GM12874 (cell line): ENCODE measurements at regions not wholly inside any gene's neighbourhood (a gene's known extent, or its start where the extent isn't known, plus 50 kb on each side); places are given as distances from the start of the nearest gene placed in this dataset.

ENCODE experiments used
- TF ChIP-seq, protein P1 (sequence below): IDR thresholded peaks from 2 replicates; pipeline ENCODE4 v1.5.1; 2011; ENCODE audit warnings: low read depth, mild to moderate bottlenecking, control low read depth, low read length, moderate library complexity; ENCODE audit not compliant: insufficient read depth

- TF ChIP-seq, protein P1, sequence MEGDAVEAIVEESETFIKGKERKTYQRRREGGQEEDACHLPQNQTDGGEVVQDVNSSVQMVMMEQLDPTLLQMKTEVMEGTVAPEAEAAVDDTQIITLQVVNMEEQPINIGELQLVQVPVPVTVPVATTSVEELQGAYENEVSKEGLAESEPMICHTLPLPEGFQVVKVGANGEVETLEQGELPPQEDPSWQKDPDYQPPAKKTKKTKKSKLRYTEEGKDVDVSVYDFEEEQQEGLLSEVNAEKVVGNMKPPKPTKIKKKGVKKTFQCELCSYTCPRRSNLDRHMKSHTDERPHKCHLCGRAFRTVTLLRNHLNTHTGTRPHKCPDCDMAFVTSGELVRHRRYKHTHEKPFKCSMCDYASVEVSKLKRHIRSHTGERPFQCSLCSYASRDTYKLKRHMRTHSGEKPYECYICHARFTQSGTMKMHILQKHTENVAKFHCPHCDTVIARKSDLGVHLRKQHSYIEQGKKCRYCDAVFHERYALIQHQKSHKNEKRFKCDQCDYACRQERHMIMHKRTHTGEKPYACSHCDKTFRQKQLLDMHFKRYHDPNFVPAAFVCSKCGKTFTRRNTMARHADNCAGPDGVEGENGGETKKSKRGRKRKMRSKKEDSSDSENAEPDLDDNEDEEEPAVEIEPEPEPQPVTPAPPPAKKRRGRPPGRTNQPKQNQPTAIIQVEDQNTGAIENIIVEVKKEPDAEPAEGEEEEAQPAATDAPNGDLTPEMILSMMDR = no peak
Observed at GRCh38 chr11:122362381-122362780, 246.4 kb upstream of the BLID start.

- TF ChIP-seq, protein P1 = 0 out of 2 replicates have a peak, but pooled peaks have one; percentile 19
Observed at GRCh38 chr11:122360875-122361274, 244.9 kb upstream of the BLID start.

GRCh38 chr11:122359081-122359571, 243.1 kb upstream of the BLID start:
- TF ChIP-seq, protein P1 = no peak

GRCh38 chr11:122358292-122358691, 242.3 kb upstream of the BLID start:
- TF ChIP-seq, protein P1 = no peak

DNA sequence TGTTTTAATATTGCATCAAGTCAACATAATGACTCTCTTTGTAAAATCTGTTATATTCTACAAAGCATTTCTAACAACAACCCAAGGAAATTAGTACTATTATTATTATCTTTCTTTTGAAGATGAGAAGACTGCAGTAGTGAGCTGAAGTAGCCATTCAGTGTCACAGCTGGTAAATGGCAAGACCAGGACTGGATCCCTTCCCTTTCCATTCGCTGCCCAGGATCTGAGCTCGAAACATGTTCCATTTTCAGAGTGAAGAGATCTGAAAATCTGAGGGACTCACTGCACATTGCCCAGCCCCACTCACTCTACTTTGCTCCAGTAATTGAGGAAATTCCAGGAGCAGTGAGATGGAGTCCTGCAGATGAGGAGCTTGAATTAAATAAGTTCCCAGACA, 240.0 kb upstream of the BLID start:
- TF ChIP-seq, protein P1 = no peak

DNA sequence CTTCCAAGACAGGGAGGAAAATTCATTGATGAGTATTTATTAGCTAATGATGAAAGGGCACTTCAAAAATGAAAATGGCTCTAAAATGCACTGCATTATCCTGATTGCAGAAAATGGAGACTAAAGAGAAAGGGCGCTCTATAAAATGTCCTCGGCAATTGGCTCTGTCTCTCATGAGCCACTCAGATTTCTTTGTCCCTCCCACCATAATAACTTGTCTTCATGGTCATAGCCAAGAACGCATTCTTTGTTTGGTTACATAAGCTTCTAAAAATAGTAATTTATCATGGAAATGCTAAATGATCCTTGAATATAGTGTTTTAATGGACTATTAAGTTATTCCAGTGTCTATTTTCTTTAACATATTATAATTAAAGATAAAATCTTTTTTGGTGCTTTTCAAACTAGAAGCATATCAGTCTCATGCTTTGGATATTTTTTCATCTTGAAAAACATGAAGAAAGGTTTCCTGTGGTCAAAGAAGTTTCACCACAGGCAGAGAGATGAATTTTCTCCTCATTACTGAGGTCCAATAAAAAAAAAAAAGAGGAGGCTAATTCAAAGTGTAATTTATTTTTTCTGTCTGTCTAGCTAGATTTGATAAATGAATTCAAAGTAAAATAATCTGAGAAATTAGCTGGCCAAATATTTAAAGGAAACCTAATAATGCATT, 238.1 kb upstream of the BLID start:
- TF ChIP-seq, protein P1 = no peak

DNA sequence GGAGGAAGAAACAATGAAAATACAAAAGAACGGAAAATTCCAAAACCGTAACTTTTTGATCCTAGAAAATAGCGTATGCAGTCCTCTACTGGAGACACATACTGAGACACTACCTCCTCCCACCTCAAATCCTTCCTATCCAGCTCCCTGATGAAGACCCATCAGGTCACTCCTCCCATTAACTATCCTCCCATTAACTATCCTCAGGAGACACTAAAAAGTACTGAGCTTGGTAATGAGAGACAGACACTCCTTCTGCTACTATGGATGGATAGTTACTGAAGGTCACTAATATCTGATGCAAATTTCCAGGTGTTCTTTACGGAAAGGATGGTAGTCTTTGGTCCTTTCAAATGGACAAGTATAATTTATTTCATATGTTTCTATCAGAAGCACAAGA, 237.5 kb upstream of the BLID start:
- TF ChIP-seq, protein P1 = no peak
